H9 (cell line): ENCODE measurements at regions not wholly inside any gene's neighbourhood (a gene's known extent, or its start where the extent isn't known, plus 50 kb on each side); places are given as distances from the start of the nearest gene placed in this dataset.

Experiments
- DNase-seq: peaks from one replicate; pipeline ENCODE4 v3.0.0-alpha.2; 2017
- H2AFZ ChIP-seq: one replicate; pipeline ENCODE4 v1.6.1; 2013; ENCODE audit warnings: mild to moderate bottlenecking, low read length, control low read depth, moderate library complexity
- H2AK5ac ChIP-seq: 2 replicates; pipeline ENCODE4 v1.6.1; 2013; ENCODE audit warnings: low read length, control low read depth, mixed read lengths; ENCODE audit not compliant: insufficient read length
- H2BK120ac ChIP-seq: one replicate; pipeline ENCODE4 v1.6.1; 2013; ENCODE audit warnings: low read depth, mild to moderate bottlenecking, low read length, control low read depth, inconsistent platforms; ENCODE audit not compliant: poor library complexity, severe bottlenecking
- H2BK12ac ChIP-seq: 2 replicates; pipeline ENCODE4 v1.6.1; 2013; ENCODE audit warnings: low read length, control low read depth, mixed read lengths, low read depth; ENCODE audit not compliant: insufficient read length
- H2BK15ac ChIP-seq: 2 replicates; pipeline ENCODE4 v1.6.1; 2013; ENCODE audit warnings: low read depth, low read length, control low read depth
- H2BK20ac ChIP-seq: one replicate; pipeline ENCODE4 v1.6.1; 2013; ENCODE audit warnings: low read depth, mild to moderate bottlenecking, low read length, control low read depth, inconsistent platforms; ENCODE audit not compliant: poor library complexity, severe bottlenecking
- H2BK5ac ChIP-seq: 2 replicates; pipeline ENCODE4 v1.6.1; 2013; ENCODE audit warnings: low read length, control low read depth, mixed read lengths; ENCODE audit not compliant: insufficient read length
- H3K14ac ChIP-seq: 2 replicates; pipeline ENCODE4 v1.6.1; 2013; ENCODE audit warnings: low read length, control low read depth; ENCODE audit not compliant: insufficient read depth
- H3K18ac ChIP-seq: 2 replicates; pipeline ENCODE4 v1.6.1; 2013; ENCODE audit warnings: low read depth, mild to moderate bottlenecking, mixed read lengths, low read length, control low read depth; ENCODE audit not compliant: insufficient read length
- H3K23ac ChIP-seq: 2 replicates; pipeline ENCODE4 v1.6.1; 2013; ENCODE audit warnings: low read length, control low read depth, mixed read lengths, low read depth; ENCODE audit not compliant: insufficient read length
- H3K23me2 ChIP-seq: 2 replicates; pipeline ENCODE4 v1.6.1; 2013; ENCODE audit warnings: low read depth, mild to moderate bottlenecking, mixed read lengths, low read length, control low read depth; ENCODE audit not compliant: insufficient read length, poor library complexity, severe bottlenecking
- H3K27ac ChIP-seq: 2 replicates; pipeline ENCODE4 v1.5.1; 2013; ENCODE audit warnings: low read length, control low read depth, mixed read lengths, low read depth; ENCODE audit not compliant: insufficient read length
- H3K27me3 ChIP-seq: 2 replicates; pipeline ENCODE4 v1.6.1; 2013; ENCODE audit warnings: low read length, control low read depth, inconsistent platforms; ENCODE audit not compliant: insufficient read depth
- H3K4ac ChIP-seq: 2 replicates; pipeline ENCODE4 v1.6.1; 2013; ENCODE audit warnings: low read depth, mild to moderate bottlenecking, control low read depth, inconsistent platforms, low read length, moderate library complexity
- H3K4me1 ChIP-seq: 2 replicates; pipeline ENCODE4 v1.6.1; 2013; ENCODE audit warnings: low read length, control low read depth, inconsistent platforms; ENCODE audit not compliant: insufficient read depth
- H3K4me2 ChIP-seq: 2 replicates; pipeline ENCODE4 v1.6.1; 2013; ENCODE audit warnings: low read length, control low read depth, mixed read lengths; ENCODE audit not compliant: insufficient read length, insufficient read depth
- H3K56ac ChIP-seq: 2 replicates; pipeline ENCODE4 v1.6.1; 2013; ENCODE audit warnings: low read depth, mild to moderate bottlenecking, mixed read lengths, low read length, control low read depth; ENCODE audit not compliant: insufficient read length
- H3K79me1 ChIP-seq: 2 replicates; pipeline ENCODE4 v1.6.1; 2013; ENCODE audit warnings: low read depth, mild to moderate bottlenecking, moderate library complexity, low read length, control low read depth, inconsistent platforms; ENCODE audit not compliant: insufficient read depth, poor library complexity, severe bottlenecking
- H3K79me2 ChIP-seq: 2 replicates; pipeline ENCODE4 v1.6.1; 2013; ENCODE audit warnings: low read length, control low read depth, inconsistent platforms; ENCODE audit not compliant: insufficient read depth
- H3K9ac ChIP-seq: 2 replicates; pipeline ENCODE4 v1.6.1; 2013; ENCODE audit warnings: low read length, control low read depth, mixed read lengths; ENCODE audit not compliant: insufficient read length; ENCODE audit errors: extremely low read depth
- H3K9me3 ChIP-seq: one replicate; pipeline ENCODE4 v1.6.1; 2013; ENCODE audit warnings: low read depth, low read length, inconsistent platforms; ENCODE audit not compliant: control insufficient read depth
- H3T11ph ChIP-seq: one replicate; pipeline ENCODE4 v1.6.1; 2013; ENCODE audit warnings: mild to moderate bottlenecking, low read length, control low read depth, inconsistent platforms
- H4K20me1 ChIP-seq: one replicate; pipeline ENCODE4 v1.6.1; 2013; ENCODE audit not compliant: control insufficient read depth, insufficient read length, insufficient read depth
- H4K5ac ChIP-seq: 2 replicates; pipeline ENCODE4 v1.6.1; 2013; ENCODE audit warnings: low read depth, mild to moderate bottlenecking, mixed read lengths, low read length, control low read depth; ENCODE audit not compliant: insufficient read length
- H4K8ac ChIP-seq: replicated peaks from 2 replicates; pipeline ENCODE4 v1.6.1; 2013; ENCODE audit warnings: low read length, control low read depth, mixed read lengths, low read depth; ENCODE audit not compliant: insufficient read length
- H4K91ac ChIP-seq: 2 replicates; pipeline ENCODE4 v1.6.1; 2013; ENCODE audit warnings: low read depth, mild to moderate bottlenecking, moderate library complexity, mixed read lengths, low read length, control low read depth; ENCODE audit not compliant: insufficient read length
- H3K27ac Mint-ChIP-seq, 3 experiments: 2 replicates in 2 of 3; 3 replicates in 1 of 3; pipeline ENCODE4 v1.8.0; 2020 to 2021; ENCODE audit warnings: mixed read lengths in 3 of 3, mild to moderate bottlenecking in 1 of 3, moderate library complexity in 1 of 3
- H3K27me3 Mint-ChIP-seq: 2 replicates; pipeline ENCODE4 v1.8.0; 2021; ENCODE audit warnings: low read depth, mild to moderate bottlenecking, moderate library complexity, mixed read lengths
- H3K36me3 Mint-ChIP-seq, 3 experiments: 2 replicates in 2 of 3; 3 replicates in 1 of 3; pipeline ENCODE4 v1.8.0; 2020 to 2021; ENCODE audit warnings: low read depth in 3 of 3, mixed read lengths in 3 of 3; ENCODE audit not compliant: insufficient read depth in 1 of 3
- H3K4me1 Mint-ChIP-seq, 2 experiments: 2 replicates each; pipeline ENCODE4 v1.8.0; 2020; ENCODE audit warnings: mixed read lengths in 2 of 2
- H3K4me3 Mint-ChIP-seq, 2 experiments: 2 replicates in 1 of 2; 3 replicates in 1 of 2; pipeline ENCODE4 v1.8.0; 2020 to 2021; ENCODE audit warnings: mild to moderate bottlenecking in 2 of 2, mixed read lengths in 2 of 2, moderate library complexity in 1 of 2
- H3K9me3 Mint-ChIP-seq, 2 experiments: 2 replicates in 1 of 2; 3 replicates in 1 of 2; pipeline ENCODE4 v1.8.0; 2020; ENCODE audit warnings: mild to moderate bottlenecking in 2 of 2, mixed read lengths in 2 of 2, moderate library complexity in 1 of 2
- CTCF ChIP-seq: fragments of 200-600 bp; sonication (generic); conservative IDR thresholded peaks from 3 replicates; pipeline ENCODE4 v1.8.0; 2021; ENCODE audit warnings: antibody characterized with exemption, mild to moderate bottlenecking

- H3K9me3 Mint-ChIP-seq, result peaks cover 5 to 8% of the 10 kb centered on the region in 2 experiments
- no peak overlapping the region for H2AK5ac ChIP-seq
- no peak overlapping the region for H4K8ac ChIP-seq
- no peak overlapping the region for H3K14ac ChIP-seq
- H3K27ac ChIP-seq, result no peak overlapping the region
- no peaks in the 10 kb centered on the region for H3K4me1 ChIP-seq
- H4K20me1 ChIP-seq, result no peaks in the 10 kb centered on the region
- H3K23ac ChIP-seq, result no peak overlapping the region
- no peak overlapping the region for H3K4ac ChIP-seq
- no peak overlapping the region for H2BK120ac ChIP-seq
- H2AFZ ChIP-seq, result no peak overlapping the region
- no peak overlapping the region for H3T11ph ChIP-seq
- no peak overlapping the region for H4K5ac ChIP-seq
- H3K27me3 Mint-ChIP-seq, result no peaks in the 10 kb centered on the region; the same call in 1 of the 2 replicates
- H2BK5ac ChIP-seq, result no peak overlapping the region
- TF ChIP-seq CTCF, result no peak
- no peaks in the 10 kb centered on the region for H3K79me2 ChIP-seq
- H3K9me3 ChIP-seq, result no peaks in the 10 kb centered on the region
- H2BK15ac ChIP-seq, result no peak overlapping the region
- no peak overlapping the region for H3K27ac Mint-ChIP-seq
- H3K4me2 ChIP-seq, result no peak overlapping the region
- no peaks in the 10 kb centered on the region for H3K23me2 ChIP-seq
- no peak overlapping the region for H4K91ac ChIP-seq
- no peaks in the 10 kb centered on the region for H3K79me1 ChIP-seq
- no peaks in the 10 kb centered on the region for H3K27me3 ChIP-seq
- no peak overlapping the region for H3K56ac ChIP-seq
- no peak overlapping the region for H2BK12ac ChIP-seq
- no peaks in the 10 kb centered on the region; a peak in 1 of 7 replicates for H3K36me3 Mint-ChIP-seq
- no peak overlapping the region for H2BK20ac ChIP-seq
- H3K4me3 Mint-ChIP-seq, result no peak overlapping the region
- DNase-seq, result no peak
- H3K9ac ChIP-seq, result no peak overlapping the region
- H3K18ac ChIP-seq, result no peak overlapping the region
- H3K4me1 Mint-ChIP-seq, result no peaks in the 10 kb centered on the region
Observed at GRCh38 chr15:96023081-96023480, 307.4 kb upstream of the NR2F2 start.
